K562 (cell line): ENCODE measurements at regions not wholly inside any gene's neighbourhood (a gene's known extent, or its start where the extent isn't known, plus 50 kb on each side); places are given as distances from the start of the nearest gene placed in this dataset.

Experiments
- ATAC-seq: fragments of 200-7000 bp; cut with Tn5 transposase; 3 replicates; pipeline ENCODE4 v1.9.1; 2020; ENCODE audit warnings: moderate library complexity
- BruUV-seq: library from RNA; stranded (reverse); fragments of 400-500 nt; replicated peaks from 2 replicates; lab custom pipeline; 2021; lab: Mats Ljungman, UMichigan
- CTCF ChIA-PET: fragments of 300-600 bp; formaldehyde crosslinking; extraction: SDS; loops from one replicate; lab custom pipeline; 2021; ENCODE audit warnings: low intra/inter-chr PET ratio; lab: Yijun Ruan, JAX
- POLR2A ChIA-PET: fragments of 300-600, 350-650 bp; sonication (Branson Sonifier 250); formaldehyde crosslinking; extraction: SDS; loops from one replicate; lab custom pipeline; 2021; ENCODE audit warnings: antibody characterized with exemption, inconsistent platforms; lab: Yijun Ruan, JAX
- DNase-seq, 4 experiments: peaks; one replicate each; pipeline versions ENCODE4 v3.0.0 to v3.0.0-alpha.2; 2011 to 2018; ENCODE audit warnings: low spot score in 3 of 4, mixed read lengths in 3 of 4; ENCODE audit errors: extremely low read depth in 1 of 4
- FAIRE-seq: peaks from 2 replicates; lab custom pipeline; 2011; peaks lifted over from hg19 to GRCh38; lab: Jason Lieb, UNC
- H2AFZ ChIP-seq: 2 replicates; pipeline ENCODE4 v1.6.0; 2011; ENCODE audit warnings: low read depth, low read length, control low read depth, inconsistent platforms
- H3K27ac ChIP-seq: fragments of 200-600 bp; 3 replicates; pipeline ENCODE4 v1.8.0; 2011; ENCODE audit warnings: low read depth, mild to moderate bottlenecking, control low read depth, inconsistent platforms, low read length, moderate library complexity, mixed read lengths; ENCODE audit errors: extremely low read depth
- H3K27me3 ChIP-seq, 2 experiments: fragments of 300-600 bp in 1 of 2; 2 replicates in 1 of 2; 3 replicates in 1 of 2; pipeline versions ENCODE4 v1.6.0 to v1.8.0; 2011; ENCODE audit warnings: inconsistent platforms in 2 of 2, low read length in 2 of 2, mild to moderate bottlenecking in 1 of 2, mixed read lengths in 1 of 2, moderate library complexity in 1 of 2; ENCODE audit not compliant: control insufficient read depth in 2 of 2, insufficient read depth in 2 of 2
- H3K36me3 ChIP-seq: fragments of 300-600 bp; 3 replicates; pipeline ENCODE4 v1.8.0; 2011; ENCODE audit warnings: mild to moderate bottlenecking, low read length, inconsistent platforms; ENCODE audit not compliant: control insufficient read depth, insufficient read depth
- H3K4me1 ChIP-seq, 2 experiments: fragments of 200-600 bp in 1 of 2; replicated peaks in 1 of 2; 2 replicates in 1 of 2; 3 replicates in 1 of 2; pipeline versions ENCODE4 v1.5.1 to v1.8.0; 2011; ENCODE audit warnings: inconsistent platforms in 2 of 2, low read length in 2 of 2, mild to moderate bottlenecking in 1 of 2, mixed read lengths in 1 of 2, moderate library complexity in 1 of 2; ENCODE audit not compliant: control insufficient read depth in 2 of 2, insufficient read depth in 2 of 2
- H3K4me2 ChIP-seq: 2 replicates; pipeline ENCODE4 v1.6.1; 2011; ENCODE audit warnings: low read length, control low read depth, inconsistent platforms, mixed read lengths; ENCODE audit not compliant: insufficient read depth
- H3K4me3 ChIP-seq: fragments of 200-600 bp; sonication (generic), shearing (Covaris generic); 2 replicates; pipeline ENCODE4 v1.5.1; 2016; ENCODE audit warnings: control low read depth, inconsistent platforms
- H3K79me2 ChIP-seq: fragments of 200-600 bp; 3 replicates; pipeline ENCODE4 v1.8.0; 2011; ENCODE audit warnings: low read length, inconsistent platforms; ENCODE audit not compliant: control insufficient read depth, insufficient read depth
- H3K9ac ChIP-seq, 2 experiments: 2 replicates each; pipeline versions ENCODE4 v1.6.0 to v1.6.1; 2011; ENCODE audit warnings: low read depth in 2 of 2, low read length in 2 of 2, control low read depth in 1 of 2, inconsistent platforms in 1 of 2, mild to moderate bottlenecking in 1 of 2, mixed read lengths in 1 of 2; ENCODE audit not compliant: insufficient read depth in 1 of 2
- H3K9me1 ChIP-seq: one replicate; pipeline ENCODE4 v1.6.0; 2011; ENCODE audit warnings: inconsistent platforms, mild to moderate bottlenecking, low read length, moderate library complexity; ENCODE audit not compliant: control insufficient read depth, insufficient read depth
- H3K9me3 ChIP-seq: replicated peaks from 2 replicates; pipeline ENCODE4 v1.5.1; 2011; ENCODE audit warnings: low read depth, low read length, inconsistent platforms; ENCODE audit not compliant: control insufficient read depth, insufficient read depth
- H4K20me1 ChIP-seq: replicated peaks from 2 replicates; pipeline ENCODE4 v1.6.1; 2011; ENCODE audit warnings: low read length, inconsistent platforms, mixed read lengths; ENCODE audit not compliant: control insufficient read depth, insufficient read depth
- BMI1 ChIP-seq: fragments of 150-350 bp; IDR thresholded peaks from 2 replicates; pipeline ENCODE4 v1.6.1; 2014; ENCODE audit warnings: low read length
- CBX8 ChIP-seq: fragments of 200-600 bp; sonication (generic); IDR thresholded peaks from 2 replicates; pipeline ENCODE4 v1.6.1; 2012; ENCODE audit warnings: borderline replicate concordance, mixed run types, low read depth, mild to moderate bottlenecking, moderate library complexity, mixed read lengths, low read length, control low read depth, inconsistent platforms; ENCODE audit not compliant: poor library complexity, severe bottlenecking; ENCODE audit errors: extremely low read depth
- CEBPB ChIP-seq: fragments of 450-650 bp; IDR thresholded peaks from 2 replicates; pipeline ENCODE4 v1.6.1; 2016; ENCODE audit warnings: missing genetic modification characterization, missing compliant biosample characterization
- EP400 ChIP-seq: fragments of 450-650 bp; IDR thresholded peaks from 2 replicates; pipeline ENCODE4 v1.6.1; 2017; ENCODE audit warnings: antibody characterized with exemption, mild to moderate bottlenecking, moderate library complexity
- GABPB2 ChIP-seq: fragments of 250-450 bp; sonication (Bioruptor Pico); conservative IDR thresholded peaks from 2 replicates; pipeline ENCODE4 v1.5.1; 2021; ENCODE audit warnings: mild to moderate bottlenecking
- HNRNPH1 ChIP-seq: fragments of 200-400 bp; formaldehyde crosslinking; optimal IDR thresholded peaks from 2 replicates; pipeline ENCODE3; 2017; ENCODE audit warnings: low read depth, mild to moderate bottlenecking, low read length, moderate library complexity
- TOE1 ChIP-seq, 2 experiments: fragments of 450-650 bp in 1 of 2; sonication (generic) in 1 of 2; formaldehyde crosslinking in 1 of 2; IDR thresholded peaks; 2 replicates each; pipeline versions ENCODE4 v1.7.1 to v1.8.0; 2016 to 2022; ENCODE audit warnings: borderline replicate concordance in 2 of 2, mild to moderate bottlenecking in 2 of 2, antibody characterized with exemption in 1 of 2, inconsistent platforms in 1 of 2, low read depth in 1 of 2, missing genetic modification reagents in 1 of 2, moderate library complexity in 1 of 2
- ZNF707 ChIP-seq: fragments of 250-450 bp; sonication (Bioruptor Pico); conservative IDR thresholded peaks from 2 replicates; pipeline ENCODE4 v1.8.0; 2022; ENCODE audit warnings: inconsistent platforms, mild to moderate bottlenecking, moderate library complexity
- WGBS: fragments of 100-300 bp; shearing (Covaris generic); methylation state at CpG from one replicate; pipeline ENCODE4 v1.1.6; 2016; ENCODE audit warnings: low coverage, mixed read lengths; ENCODE audit not compliant: insufficient coverage; ENCODE audit errors: missing lambda C conversion rate; 5-methylcytosine and 5-hydroxymethylcytosine counted together
- in situ Hi-C: fragments of 300-500 bp; cut with MboI; formaldehyde crosslinking; loops from 4 replicates; pipeline ENCODE4 v1.15.0; 2018; ENCODE audit warnings: inconsistent platforms, mixed read lengths
- intact Hi-C: fragments of 100-400 bp; cut with micrococcal nuclease; formaldehyde crosslinking; loops from 2 replicates; pipeline ENCODE4 v1.14.2; 2022
- TF ChIP-seq, protein P1 (sequence below), 2 experiments: fragments of 450-650 bp; formaldehyde crosslinking in 1 of 2; IDR thresholded peaks; 2 replicates each; pipeline versions ENCODE4 v1.4.0 to v1.6.1; 2014 to 2020; ENCODE audit warnings: mild to moderate bottlenecking in 2 of 2, borderline replicate concordance in 1 of 2, low read depth in 1 of 2

DNA sequence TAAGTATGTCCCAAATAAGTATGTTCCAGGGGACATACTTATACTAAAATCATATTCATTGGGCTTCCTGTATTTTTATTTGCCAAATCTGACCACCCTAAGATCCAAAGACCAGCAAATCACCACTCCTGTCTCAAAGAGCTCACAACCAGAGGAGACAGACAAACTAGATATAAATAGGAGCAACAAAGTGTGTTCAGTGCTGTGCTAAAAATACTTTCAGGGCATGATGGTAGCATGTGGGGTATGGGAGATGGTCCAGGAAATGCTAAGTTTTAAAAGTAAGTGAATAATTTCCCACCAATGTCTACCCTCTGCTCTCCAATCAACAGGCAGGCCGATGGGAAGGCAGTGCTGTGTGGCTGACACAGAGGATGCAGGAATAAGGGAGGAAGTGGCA, 87.1 kb downstream of the C1QL2 start:
- no peak overlapping the region for H3K9ac ChIP-seq
- BruUV-seq, result no TSS peak
- no peaks in the 10 kb centered on the region for H3K79me2 ChIP-seq
- ChIA-PET POLR2A (interaction anchor here (0.7 kb wide), 1 partner anchor 22 kb away, joined by 4 read pairs; no protein-coding TSS in a partner anchor), CTCF (no interaction called here)
- H3K4me1 ChIP-seq, result no peaks in the 10 kb centered on the region; a peak in 1 of 5 replicates
- no peak for DNase-seq
- FAIRE-seq, result no peak
- WGBS, result 0% methylated on average over 1 of the region's 1 CpG
- no peak overlapping the region for H3K4me2 ChIP-seq
- H3K4me3 ChIP-seq, result no peak overlapping the region
- H3K36me3 ChIP-seq, result no peaks in the 10 kb centered on the region
- H4K20me1 ChIP-seq, result 0 out of 2 replicates have a peak, but pooled peaks cover 3% of the 10 kb centered on the region
- intact Hi-C loops, result no loop called here
- no peaks in the 10 kb centered on the region for H3K9me1 ChIP-seq
- peaks cover 0 to 14% of the 10 kb centered on the region in 2 experiments; a peak in 2 of 5 replicates for H3K27me3 ChIP-seq
- TF ChIP-seq CEBPB (tag), result no peak
- TF ChIP-seq TOE1 (IDR thresholded peaks at IDR 0.05; ENCODE audit: borderline replicate concordance), result no peak
- no peak for TF ChIP-seq TOE1 (CRISPR knock-in tag; IDR thresholded peaks at IDR 0.05; ENCODE audit: borderline replicate concordance, low read depth)
- no peak for TF ChIP-seq EP400
- TF ChIP-seq BMI1, result no peak
- TF ChIP-seq, protein P1, sequence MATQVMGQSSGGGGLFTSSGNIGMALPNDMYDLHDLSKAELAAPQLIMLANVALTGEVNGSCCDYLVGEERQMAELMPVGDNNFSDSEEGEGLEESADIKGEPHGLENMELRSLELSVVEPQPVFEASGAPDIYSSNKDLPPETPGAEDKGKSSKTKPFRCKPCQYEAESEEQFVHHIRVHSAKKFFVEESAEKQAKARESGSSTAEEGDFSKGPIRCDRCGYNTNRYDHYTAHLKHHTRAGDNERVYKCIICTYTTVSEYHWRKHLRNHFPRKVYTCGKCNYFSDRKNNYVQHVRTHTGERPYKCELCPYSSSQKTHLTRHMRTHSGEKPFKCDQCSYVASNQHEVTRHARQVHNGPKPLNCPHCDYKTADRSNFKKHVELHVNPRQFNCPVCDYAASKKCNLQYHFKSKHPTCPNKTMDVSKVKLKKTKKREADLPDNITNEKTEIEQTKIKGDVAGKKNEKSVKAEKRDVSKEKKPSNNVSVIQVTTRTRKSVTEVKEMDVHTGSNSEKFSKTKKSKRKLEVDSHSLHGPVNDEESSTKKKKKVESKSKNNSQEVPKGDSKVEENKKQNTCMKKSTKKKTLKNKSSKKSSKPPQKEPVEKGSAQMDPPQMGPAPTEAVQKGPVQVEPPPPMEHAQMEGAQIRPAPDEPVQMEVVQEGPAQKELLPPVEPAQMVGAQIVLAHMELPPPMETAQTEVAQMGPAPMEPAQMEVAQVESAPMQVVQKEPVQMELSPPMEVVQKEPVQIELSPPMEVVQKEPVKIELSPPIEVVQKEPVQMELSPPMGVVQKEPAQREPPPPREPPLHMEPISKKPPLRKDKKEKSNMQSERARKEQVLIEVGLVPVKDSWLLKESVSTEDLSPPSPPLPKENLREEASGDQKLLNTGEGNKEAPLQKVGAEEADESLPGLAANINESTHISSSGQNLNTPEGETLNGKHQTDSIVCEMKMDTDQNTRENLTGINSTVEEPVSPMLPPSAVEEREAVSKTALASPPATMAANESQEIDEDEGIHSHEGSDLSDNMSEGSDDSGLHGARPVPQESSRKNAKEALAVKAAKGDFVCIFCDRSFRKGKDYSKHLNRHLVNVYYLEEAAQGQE (IDR thresholded peaks at IDR 0.05; ENCODE audit: borderline replicate concordance), result no peak
- TF ChIP-seq, protein P1 (CRISPR knock-in tag; IDR thresholded peaks at IDR 0.05; ENCODE audit: low read depth), result no peak
- no peak for TF ChIP-seq ZNF707
- TF ChIP-seq CBX8, result no peak
- no peak for TF ChIP-seq GABPB2
- no peak for TF ChIP-seq HNRNPH1
- ATAC-seq, result no peak
- no peak overlapping the region for H2AFZ ChIP-seq
- no peak overlapping the region for H3K27ac ChIP-seq
- in situ Hi-C loops, result no loop called here
- H3K9me3 ChIP-seq, result no peaks in the 10 kb centered on the region
